Effector CD4-positive, alpha-beta T cell (primary cell): ENCODE measurements at regions not wholly inside any gene's neighbourhood (a gene's known extent, or its start where the extent isn't known, plus 50 kb on each side); places are given as distances from the start of the nearest gene placed in this dataset.
A peak's percentile ranks its signal among the peaks of the same experiment; 100 is the strongest.

Source experiments
- DNase-seq: peaks from one replicate; pipeline ENCODE4 v3.0.0-alpha.2; 2020

DNA sequence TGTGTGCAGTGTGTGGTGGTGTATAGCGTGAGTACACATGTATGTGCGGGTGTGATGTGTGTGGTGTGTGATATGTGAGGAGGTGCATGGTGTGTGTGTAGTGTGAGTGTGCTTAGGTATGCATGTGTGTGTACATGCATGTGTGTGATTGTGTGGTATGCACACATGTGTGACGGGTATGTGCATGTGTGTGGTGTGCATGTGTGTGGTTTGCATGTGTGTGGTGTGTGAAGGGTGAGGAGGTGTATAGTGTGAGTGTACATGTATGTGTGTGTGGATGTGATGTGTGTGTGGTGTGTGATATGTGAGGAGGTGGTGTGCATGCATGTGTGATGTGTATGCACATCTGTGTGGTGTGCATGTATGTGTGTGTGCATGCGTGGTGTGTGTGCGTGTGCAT lies 105.6 kb downstream of the CMPK2 start:
- no peak for DNase-seq

DNA sequence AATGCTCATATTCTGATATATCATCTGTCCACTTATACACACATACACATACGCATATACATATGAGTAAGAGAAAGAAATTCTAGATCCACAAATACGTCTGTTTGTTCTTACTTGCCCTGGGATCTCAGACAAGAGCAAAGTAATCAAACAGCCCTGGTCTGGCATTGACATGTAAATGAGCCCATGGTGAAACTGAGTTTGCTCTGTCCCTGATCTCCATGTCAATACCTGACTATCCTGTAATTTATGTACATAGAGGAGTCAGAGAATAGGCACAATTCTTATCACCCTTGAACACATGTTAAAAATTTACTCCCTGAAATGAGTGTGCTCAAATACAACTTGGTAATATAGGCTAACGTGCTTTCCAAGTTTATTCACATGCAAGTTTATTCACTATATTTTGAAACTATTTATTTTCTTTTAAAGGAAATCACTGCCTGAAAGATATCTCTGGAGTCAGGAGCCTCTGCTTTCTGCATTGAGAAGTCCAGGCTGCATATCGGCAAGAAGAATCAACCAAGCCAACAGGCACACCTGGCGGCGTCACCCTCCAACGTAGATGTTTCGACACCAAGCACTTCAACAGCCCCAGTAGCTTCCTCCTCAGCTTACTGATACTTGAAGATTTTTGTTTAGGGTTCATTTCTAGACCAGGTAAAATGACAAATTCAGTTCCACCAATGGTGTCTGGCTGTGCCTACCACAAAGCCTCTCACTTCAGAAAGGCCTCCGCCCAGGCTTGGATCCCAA lies 100.6 kb downstream of the CMPK2 start:
- DNase-seq = no peak

DNA sequence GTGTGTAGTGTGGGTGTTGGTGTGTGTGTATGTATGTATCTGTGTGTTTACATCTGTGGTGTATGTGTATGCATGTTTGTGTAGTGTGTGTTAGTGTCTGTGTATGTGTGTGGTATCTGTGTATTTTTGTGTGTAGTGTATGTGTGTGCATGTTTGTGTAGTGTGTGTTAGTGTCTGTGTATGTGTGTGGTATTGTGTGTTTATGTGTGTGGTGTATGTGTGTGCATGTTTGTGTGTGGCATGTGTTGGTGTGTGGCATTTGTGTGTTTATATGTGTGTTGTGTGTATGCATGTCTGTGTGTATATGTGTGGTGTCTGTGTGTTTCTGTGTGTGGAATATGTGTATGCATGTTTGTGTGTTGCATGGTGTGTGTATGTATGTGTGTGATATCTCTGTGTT lies 96.4 kb downstream of the CMPK2 start:
- DNase-seq = no peak

DNA sequence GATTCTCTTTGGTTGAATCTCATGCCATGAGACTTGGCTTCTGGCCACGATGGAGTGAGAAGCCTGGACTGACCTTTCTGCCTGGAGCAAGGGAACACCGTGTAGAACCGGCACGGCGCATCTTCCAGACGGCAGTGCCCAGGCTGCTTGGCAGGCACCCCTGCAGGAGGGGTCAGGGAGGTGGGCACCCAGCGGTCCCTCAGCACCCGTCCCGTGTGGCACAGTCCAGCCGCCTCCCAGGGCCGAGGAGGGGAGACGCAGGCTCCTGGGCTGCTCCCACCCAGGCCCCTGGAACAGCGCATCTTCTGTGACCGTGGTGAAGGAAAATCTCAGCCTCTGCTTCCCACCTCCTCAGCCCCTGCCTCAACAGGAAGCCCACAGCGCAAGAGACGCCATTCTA lies 95.7 kb downstream of the CMPK2 start:
- DNase-seq = no peak

DNA sequence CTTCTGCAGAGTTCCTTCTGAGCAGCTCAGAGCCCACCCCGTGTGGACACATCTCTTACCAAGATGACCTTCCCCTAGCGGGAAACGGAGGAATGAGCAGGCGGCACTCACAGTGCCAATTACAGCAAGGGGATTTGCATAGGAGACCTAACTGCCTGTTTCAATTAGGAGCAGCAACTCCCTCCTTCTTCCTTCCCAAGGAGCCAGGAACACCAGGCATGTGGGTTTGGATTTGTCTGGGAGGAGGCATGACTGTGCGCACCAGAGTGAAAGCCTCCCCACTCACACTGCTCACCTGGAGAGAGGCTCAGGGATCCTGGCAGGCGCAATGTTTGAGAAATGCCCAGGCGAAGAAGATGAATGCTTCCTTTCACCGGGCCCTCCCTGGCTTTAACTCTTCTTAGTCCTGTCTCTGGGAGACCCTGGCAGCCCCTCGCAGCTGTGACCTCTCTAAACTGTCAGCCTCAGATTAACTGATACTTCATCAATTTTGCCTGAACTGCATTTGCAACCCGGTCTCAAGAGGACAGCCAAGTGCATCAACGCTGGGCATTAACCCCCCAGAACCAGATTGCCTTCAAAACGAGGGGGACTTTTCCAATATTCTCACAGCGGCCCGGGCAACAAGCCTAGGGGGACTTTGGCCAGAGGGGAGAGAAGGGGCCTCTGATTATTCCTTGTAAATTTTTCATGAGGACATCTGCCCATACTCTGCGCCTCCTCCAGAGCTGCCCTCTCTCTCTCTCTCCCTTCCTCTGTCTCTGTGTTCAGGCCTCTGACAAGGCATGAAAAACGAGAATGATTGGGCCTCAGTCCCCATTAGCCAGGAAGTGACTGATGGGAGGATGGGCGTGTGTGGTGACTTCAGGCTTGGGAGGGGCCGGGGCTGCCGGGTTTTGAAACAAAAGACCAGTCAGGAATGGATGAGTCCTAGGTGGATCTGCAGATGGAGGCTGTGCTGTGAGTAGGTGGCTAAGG lies 93.8 kb downstream of the CMPK2 start:
- no peak for DNase-seq

DNA sequence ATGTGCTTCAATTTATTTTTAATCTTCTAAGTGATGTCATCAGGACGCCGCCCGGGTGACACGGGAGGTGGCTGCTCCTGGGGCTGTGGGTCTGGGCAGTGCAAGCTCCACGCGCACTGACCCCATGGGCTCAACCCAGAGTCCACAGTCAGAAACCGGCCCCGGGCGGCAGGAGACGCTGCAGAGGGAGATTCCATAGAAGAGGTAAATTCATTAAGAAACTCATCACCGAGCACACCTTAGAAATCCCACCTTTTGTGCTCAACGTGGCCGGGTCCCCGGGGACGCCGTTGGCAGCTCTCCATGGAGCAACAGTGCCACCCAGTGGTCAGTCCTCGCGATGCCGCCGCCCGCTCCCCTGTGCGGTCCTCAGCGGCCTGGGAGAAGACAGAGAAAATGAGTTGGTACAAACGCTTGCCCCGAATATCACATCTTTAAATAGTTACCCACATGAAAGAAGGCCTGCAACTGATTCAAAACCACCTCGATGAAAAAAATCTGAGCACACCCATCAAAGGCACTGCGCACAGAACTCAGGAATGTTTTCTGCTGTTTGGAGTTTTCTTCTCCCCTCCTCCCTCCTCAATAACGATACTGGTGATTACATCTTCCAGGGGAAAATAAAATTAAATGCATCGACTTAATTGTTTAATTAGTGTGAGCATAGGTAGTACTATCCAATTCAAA lies 92.6 kb downstream of the CMPK2 start:
- peak; percentile 52 for DNase-seq

DNA sequence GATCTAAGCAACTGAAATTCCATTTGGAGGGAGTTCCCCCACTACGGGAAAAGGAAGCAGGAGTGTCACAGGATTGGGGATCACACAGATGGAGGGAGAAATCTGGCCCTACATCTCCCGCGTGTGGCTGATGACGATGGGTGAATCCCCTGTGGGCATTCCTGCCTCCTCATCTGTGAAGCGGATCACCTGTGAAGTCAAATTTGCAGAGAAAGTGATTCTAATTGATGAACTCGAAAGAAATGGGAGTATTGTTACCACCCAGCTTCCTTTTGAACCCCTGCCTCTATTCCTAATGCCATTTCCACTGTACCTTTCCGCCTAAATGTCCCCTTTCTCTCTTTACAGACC lies 92.0 kb downstream of the CMPK2 start:
- no peak for DNase-seq

DNA sequence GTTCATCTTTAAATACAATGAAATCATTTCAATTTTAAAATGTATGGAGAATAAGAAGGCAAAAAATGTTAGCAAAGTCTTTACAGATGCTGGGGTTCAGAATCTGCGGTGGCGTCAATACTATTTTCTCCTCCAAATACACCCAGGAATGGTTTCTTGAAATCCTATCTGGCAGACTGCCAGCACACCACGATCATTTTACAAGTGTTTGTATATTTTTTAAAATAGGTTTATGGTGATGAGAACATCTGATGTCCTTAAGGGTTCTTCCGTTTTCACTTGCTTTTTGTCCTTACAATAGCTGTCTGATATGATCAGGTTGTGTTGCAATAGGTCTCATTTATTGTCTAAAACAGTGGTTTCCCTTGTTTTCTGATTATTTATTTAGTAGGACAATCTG lies 89.6 kb downstream of the CMPK2 start:
- DNase-seq = no peak

DNA sequence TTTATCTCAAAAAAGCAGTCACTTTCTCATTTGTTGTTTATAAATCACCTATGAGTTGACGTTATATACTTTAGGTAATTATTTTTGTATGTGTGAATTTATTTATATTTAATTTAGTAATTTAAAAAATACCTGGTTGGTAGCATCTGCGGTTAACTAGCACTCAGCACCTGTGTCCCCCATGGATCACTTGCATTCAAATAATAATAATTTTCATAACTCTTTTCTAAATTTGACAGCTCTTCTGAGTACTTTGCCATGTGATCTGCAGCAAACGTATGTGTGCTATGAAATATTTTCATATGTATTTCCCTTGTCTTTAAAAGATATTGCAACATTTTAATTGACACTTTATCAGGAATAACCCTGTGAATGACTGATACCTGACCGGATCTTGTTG lies 88.1 kb downstream of the CMPK2 start:
- no peak for DNase-seq

DNA sequence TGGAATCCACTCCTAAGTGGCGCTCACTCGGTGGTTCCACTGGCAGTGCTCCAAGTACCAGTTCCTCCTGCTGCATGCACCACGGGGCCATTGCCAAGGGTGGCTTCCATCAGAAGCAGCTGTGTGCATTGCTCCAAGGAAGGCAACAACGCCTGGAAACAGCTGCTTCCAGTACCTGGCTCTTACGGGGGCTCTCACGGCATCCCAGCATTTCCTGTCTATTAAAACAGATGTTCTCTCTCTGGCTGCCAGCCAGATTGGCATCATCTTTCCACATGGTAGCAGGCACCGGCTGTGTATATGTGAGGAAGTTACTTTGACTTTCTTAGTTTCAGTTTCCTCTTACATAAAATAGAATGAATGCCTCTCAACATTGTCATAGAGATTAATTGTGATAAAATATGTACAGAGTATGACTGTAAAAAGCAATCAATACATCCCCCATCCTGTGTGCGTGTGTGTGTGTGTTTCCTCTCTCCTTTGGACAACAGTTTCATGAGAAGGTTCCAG lies 84.9 kb downstream of the CMPK2 start:
- DNase-seq = no peak

DNA sequence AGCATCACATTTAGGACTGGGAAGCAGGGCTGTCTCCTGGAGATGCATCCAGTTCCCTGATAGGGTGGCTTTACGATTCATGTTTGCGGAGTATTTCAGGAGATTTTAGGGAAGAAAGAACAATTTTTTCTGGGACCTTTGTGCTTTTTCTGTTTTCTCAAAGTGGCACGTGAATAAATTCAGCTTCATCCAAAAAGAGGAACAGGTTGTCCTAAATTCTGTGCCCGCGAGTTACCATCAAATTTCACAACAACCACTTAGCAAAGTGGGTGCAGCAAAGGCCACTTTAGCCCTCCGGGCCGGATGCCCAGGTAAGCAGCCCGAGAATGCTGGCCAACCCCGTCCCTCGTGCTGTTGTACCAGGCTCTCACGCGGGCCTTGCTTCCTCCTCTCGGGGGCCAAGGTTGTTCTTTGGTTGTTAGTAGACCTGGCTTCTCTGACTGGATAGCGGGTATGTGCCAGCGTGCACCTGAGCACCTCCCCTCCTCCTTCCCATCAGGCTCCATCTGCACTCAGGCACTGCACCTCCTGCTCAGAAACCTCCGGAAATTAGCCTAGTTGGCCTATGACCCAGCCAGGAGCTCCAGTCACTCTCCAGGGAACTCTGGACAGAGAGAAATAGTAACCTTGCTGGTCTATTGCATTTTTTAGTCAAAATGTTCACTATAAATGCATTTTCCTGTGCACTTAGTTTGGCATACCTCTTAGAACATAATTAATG lies 83.0 kb downstream of the CMPK2 start:
- no peak for DNase-seq

DNA sequence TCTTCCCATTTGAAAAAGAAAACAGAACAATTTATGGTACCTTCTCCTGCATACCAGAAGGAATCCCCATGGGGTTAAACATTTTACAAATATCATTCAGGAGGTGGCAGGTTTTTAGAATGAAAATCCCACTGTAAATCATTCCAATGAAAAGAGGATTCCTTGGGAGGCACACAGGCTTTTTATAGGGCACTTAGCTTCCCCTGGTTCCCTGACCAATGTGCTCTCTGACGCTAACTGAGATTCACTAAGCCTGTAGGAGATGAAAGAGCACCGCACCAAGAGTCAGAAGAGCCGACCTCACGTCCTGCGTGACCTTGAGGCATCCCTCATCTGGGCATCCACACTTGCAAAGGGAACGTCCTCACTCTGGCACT lies 82.5 kb downstream of the CMPK2 start:
- DNase-seq = no peak

DNA sequence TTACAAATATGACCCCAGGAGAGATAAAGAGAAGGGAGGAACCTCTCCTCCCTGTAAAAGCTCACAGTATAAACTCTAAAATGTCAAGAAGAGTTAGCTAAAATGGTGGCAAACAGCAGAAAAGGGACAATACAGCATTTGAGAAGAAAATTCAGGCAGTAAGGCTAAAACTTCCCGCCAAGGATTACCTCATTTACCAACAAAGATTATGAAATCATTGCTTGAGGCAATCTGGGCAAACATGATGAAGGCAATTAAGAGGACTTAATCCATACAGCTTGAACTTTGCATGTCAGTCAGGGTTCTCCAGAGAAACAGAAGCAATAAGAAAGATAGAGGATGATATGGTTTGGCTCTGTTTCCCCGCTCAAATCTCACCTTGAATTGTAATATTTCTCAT lies 81.4 kb downstream of the CMPK2 start:
- no peak for DNase-seq

DNA sequence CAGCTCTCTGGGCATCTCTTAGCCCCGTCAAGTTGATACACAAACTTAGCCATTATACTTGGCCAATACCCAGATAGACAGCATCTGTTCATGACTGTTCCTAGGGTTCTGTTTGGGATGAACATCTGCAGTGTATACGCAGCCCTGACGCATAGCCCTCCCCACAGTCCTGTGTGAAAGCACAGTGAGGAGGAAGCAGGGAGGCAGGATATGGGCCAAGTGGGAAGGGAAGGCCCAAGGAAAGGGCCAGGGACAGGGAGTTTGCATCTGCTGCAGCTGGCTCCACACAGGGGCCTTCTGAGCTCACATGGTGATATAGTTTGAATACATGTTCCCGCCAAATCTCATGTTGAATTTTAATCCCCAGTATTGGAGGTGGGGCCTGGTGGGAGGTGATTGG lies 80.2 kb downstream of the CMPK2 start:
- DNase-seq = no peak

DNA sequence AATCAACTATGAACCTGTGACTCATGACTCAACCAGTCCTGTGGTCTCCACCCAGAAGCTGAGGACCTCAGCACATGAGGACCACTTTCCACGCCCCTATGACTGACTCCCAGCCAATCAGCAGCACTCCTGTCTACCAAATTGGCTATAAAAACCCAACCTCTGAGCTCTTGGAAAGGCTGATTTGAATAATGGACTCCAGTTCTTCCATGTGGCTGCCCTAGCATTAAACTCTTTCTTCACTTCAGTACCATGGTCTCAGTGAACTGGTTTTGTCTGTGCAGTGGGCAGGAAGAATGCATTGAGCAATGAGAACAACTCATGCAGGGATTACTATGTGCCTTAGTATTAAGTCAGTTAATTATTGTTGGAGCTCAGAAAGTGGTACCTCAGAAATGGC lies 78.3 kb downstream of the CMPK2 start:
- no peak for DNase-seq

DNA sequence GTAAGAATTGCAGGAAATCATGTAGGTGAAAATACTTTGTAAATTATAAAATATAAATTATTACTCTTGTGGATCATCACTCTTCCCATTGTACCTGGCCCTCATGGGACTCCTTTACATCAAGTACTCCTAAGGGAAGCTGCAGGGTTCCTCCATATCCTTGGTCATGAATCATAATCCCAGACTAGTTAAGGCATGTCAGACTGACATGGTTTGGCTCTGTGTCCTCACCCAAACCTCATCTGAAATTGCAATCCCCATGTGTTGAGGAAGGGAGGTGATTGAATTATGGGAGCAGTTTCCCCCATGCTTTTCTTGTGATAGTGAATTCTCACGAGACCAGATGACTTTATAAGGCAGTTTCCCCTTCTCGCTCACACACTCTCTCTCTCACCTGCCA lies 77.1 kb downstream of the CMPK2 start:
- no peak for DNase-seq

DNA sequence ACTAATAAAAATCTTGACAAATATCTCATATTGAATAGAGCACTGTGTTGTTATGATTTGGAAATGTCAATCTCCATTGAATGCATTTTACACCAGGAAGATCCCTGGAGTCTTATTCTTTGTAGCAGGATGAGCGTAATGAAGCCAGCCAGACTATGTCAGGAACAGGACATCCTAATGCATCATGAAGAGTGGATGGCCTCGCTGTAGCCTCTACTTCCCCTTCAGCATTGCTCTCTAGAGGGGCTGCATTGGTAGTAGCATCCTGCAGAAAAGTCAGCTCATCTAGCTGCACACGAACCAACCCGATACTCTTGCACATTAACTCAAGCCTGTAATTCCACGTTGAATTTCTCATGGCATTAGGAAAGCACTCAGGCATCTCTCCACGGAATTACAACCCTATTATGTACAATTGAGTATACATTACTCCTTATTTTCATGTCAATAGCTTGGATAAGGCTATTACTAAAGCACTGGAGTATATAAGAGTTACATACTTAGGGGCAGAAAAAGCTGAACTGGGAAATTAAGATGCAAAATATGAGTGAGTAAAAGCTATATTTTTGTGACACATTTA lies 76.1 kb downstream of the CMPK2 start:
- DNase-seq = no peak

DNA sequence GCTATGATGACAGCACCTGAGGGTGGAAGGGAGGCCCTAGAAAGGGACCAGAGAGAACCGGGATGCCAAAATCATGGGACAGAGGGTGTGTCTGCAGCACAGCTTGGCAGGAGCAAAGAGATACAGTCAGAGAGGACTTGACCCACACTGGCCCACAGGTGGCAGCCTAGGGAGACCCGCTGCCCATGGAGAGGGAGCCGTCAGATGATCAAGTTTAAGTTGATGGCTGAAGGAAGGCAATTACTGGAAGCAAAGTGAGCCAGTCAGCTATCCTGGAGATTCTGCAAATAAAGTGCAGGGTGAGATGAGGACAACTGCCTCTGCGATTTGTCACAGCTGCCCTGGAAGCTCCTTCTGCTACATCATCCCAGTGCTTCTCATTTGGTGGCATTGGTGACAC lies 74.0 kb downstream of the CMPK2 start:
- DNase-seq = no peak

DNA sequence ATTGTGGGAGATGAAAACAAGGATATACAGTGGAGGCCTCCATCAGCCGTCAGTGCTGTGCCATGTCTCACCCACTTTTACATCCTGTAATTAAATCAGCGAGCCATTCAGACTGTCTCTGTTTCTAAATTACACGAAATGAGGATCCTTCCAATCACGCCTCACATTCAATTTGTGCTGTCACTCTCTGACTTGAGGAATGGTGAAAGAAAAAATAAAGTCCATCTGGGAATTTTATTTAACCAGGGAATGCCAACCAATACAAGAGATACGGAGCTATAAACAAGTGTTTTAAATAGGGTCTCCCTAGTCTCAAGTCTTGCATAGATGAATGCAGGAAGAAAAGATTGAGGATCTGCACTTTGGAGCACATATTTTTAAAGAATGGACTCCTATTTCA lies 72.8 kb downstream of the CMPK2 start:
- no peak for DNase-seq

DNA sequence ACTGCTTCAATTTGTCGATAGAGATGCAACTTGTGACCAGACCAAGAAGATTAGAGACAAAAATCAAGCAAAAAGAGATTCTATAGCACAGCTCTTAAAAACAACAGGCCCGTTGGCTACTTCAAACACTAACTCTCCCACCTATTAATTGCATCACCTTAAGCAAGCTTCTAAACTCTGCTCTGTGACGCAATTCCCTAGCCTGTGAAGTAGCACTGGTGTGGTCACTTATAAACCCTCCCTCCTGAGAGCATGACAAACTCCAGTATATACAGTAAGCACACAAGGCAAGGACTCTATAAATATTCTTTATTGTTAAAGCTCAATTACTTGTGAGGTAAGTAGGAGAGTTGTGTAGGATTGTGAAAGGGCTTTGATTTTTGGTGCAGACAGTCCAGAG lies 72.3 kb downstream of the CMPK2 start:
- no peak for DNase-seq

DNA sequence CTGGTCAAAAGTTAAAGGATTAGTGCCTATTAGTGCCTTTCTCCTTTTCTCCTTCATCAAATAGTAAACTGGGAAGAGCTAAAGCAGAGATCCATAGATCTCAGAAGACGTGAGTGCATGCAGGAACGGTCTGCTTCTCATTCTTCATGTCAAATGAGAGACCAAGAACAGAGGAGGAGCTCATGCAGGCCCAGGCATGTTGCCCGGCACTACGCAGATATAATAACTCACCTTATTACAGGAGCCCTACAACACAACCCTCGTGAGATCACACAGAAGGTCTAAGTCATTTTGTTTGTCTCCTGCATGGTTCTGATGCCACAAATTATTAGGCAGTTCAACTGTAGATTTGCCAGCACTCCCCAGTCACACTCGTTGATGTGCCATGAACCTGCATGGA lies 71.8 kb downstream of the CMPK2 start:
- DNase-seq = no peak

DNA sequence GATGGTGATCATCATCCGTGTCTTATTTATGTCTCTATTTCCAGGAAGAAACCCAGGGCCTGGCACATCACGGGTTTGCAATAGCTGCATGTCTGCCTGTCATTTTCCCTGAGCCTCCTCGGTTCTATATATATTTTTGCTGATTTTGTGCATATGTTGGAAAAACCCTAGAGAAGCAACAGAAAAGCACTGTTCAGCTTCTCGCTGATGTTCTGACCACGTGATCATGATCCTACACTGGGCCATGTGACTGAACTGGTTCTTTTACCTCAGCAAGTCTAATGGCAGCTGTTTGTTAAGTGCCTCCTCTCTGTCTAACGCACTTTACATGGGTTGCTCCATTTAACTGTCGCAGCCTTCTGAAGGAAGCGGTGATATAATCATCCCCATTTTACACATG lies 71.3 kb downstream of the CMPK2 start:
- no peak for DNase-seq
